HL-60 (cell line): ENCODE measurements at regions not wholly inside any gene's neighbourhood (a gene's known extent, or its start where the extent isn't known, plus 50 kb on each side); places are given as distances from the start of the nearest gene placed in this dataset.

Experiments
- DNase-seq, 2 experiments: peaks; one replicate each; pipeline ENCODE4 v3.0.0-alpha.2; 2010 to 2020; ENCODE audit warnings: low read depth in 1 of 2, low spot score in 1 of 2
- H3K27ac ChIP-seq: fragments of 250-450 bp; sonication (Bioruptor Pico); replicated peaks from 2 replicates; pipeline ENCODE4 v1.5.1; 2020; ENCODE audit warnings: mild to moderate bottlenecking, moderate library complexity
- H3K27me3 ChIP-seq: fragments of 250-450 bp; sonication (Bioruptor Pico); 2 replicates; pipeline ENCODE4 v1.5.1; 2021; ENCODE audit warnings: mild to moderate bottlenecking, moderate library complexity; ENCODE audit not compliant: insufficient read depth, poor library complexity, severe bottlenecking
- H3K4me3 ChIP-seq: replicated peaks from 2 replicates; pipeline ENCODE4 v1.5.1; 2011; ENCODE audit warnings: mild to moderate bottlenecking, control low read depth, low read length; ENCODE audit not compliant: insufficient read depth
- GABPA ChIP-seq: IDR thresholded peaks from 2 replicates; pipeline ENCODE4 v1.6.1; 2012; ENCODE audit warnings: low read depth
- POLR2AphosphoS5 ChIP-seq: IDR thresholded peaks from 2 replicates; pipeline ENCODE4 v1.6.1; 2012; ENCODE audit warnings: low read depth
- SPI1 ChIP-seq: IDR thresholded peaks from 2 replicates; pipeline ENCODE4 v1.6.1; 2012; ENCODE audit warnings: low read depth, mild to moderate bottlenecking, borderline replicate concordance
- TF ChIP-seq, protein P1 (sequence below): IDR thresholded peaks from 2 replicates; pipeline ENCODE4 v1.6.1; 2012; ENCODE audit warnings: low read depth; ENCODE audit not compliant: insufficient replicate concordance
- TF ChIP-seq, protein P2 (sequence below): IDR thresholded peaks from one replicate; pipeline ENCODE4 v1.5.1; 2011; ENCODE audit warnings: low read length, control low read depth, inconsistent platforms; ENCODE audit not compliant: insufficient read depth

DNA sequence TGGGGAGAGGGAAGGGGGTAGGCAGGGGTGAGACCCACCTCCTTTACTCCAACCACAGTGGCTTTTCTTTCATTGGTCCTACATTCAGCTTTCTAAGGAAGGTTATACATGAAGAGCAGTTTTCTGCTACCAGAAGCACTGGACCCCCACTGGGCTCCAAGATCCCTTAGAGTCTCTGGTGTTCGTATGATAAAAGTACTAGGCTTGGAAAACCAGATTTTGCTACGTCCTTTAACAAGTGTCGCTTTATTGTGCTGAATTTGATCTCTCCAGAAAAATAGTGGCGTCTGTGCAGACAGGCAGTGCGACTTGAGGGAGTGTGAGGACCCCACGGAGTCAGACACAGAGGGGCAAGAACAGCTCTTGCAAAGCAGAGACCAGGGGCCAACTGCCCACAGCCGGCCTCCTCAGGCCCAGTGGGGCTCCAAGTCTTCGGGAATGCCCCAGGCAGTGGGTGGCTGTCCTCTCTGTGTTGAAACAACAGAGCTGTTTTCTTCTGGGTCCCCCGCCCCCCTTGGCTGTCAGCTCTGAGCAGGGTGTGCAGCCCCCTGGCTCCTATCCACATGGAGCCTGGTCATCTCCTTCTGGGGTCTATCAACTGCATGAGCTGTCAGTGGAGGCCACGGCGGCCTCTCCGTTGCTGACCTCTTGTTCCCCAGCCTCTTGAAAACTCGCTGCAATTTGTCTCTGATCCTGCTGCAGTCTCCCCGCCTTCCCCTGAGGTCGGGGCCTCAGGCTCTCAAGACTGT is 333.2 kb downstream of the RPS24 start:
- TF ChIP-seq GABPA = no peak
- no peak for TF ChIP-seq SPI1
- TF ChIP-seq, protein P1, sequence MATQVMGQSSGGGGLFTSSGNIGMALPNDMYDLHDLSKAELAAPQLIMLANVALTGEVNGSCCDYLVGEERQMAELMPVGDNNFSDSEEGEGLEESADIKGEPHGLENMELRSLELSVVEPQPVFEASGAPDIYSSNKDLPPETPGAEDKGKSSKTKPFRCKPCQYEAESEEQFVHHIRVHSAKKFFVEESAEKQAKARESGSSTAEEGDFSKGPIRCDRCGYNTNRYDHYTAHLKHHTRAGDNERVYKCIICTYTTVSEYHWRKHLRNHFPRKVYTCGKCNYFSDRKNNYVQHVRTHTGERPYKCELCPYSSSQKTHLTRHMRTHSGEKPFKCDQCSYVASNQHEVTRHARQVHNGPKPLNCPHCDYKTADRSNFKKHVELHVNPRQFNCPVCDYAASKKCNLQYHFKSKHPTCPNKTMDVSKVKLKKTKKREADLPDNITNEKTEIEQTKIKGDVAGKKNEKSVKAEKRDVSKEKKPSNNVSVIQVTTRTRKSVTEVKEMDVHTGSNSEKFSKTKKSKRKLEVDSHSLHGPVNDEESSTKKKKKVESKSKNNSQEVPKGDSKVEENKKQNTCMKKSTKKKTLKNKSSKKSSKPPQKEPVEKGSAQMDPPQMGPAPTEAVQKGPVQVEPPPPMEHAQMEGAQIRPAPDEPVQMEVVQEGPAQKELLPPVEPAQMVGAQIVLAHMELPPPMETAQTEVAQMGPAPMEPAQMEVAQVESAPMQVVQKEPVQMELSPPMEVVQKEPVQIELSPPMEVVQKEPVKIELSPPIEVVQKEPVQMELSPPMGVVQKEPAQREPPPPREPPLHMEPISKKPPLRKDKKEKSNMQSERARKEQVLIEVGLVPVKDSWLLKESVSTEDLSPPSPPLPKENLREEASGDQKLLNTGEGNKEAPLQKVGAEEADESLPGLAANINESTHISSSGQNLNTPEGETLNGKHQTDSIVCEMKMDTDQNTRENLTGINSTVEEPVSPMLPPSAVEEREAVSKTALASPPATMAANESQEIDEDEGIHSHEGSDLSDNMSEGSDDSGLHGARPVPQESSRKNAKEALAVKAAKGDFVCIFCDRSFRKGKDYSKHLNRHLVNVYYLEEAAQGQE = no peak
- no peak for TF ChIP-seq POLR2AphosphoS5
- TF ChIP-seq, protein P2, sequence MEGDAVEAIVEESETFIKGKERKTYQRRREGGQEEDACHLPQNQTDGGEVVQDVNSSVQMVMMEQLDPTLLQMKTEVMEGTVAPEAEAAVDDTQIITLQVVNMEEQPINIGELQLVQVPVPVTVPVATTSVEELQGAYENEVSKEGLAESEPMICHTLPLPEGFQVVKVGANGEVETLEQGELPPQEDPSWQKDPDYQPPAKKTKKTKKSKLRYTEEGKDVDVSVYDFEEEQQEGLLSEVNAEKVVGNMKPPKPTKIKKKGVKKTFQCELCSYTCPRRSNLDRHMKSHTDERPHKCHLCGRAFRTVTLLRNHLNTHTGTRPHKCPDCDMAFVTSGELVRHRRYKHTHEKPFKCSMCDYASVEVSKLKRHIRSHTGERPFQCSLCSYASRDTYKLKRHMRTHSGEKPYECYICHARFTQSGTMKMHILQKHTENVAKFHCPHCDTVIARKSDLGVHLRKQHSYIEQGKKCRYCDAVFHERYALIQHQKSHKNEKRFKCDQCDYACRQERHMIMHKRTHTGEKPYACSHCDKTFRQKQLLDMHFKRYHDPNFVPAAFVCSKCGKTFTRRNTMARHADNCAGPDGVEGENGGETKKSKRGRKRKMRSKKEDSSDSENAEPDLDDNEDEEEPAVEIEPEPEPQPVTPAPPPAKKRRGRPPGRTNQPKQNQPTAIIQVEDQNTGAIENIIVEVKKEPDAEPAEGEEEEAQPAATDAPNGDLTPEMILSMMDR = no peak
- H3K4me3 ChIP-seq = no peak overlapping the region
- DNase-seq = no peak
- no peak overlapping the region for H3K27ac ChIP-seq
- no peaks in the 10 kb centered on the region for H3K27me3 ChIP-seq

DNA sequence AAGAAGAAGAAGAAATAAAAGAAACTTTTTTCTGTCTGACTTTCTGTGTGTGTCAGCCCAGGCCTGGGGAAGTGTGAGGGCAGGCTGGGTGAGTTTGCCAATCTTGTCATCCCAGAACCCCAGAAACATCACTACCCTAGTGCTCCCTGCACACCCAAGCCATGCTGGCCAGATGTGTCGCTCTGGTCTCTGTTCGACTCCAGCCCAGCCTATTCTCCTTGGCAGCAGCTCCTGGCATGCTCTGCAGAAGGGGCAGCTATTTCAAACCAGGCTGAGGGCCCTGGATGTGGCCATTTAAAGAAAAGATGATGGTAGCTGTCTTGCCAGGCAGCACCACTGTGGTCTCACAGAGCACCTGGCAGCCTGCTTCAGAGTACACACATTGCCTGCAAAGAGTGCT is 334.1 kb downstream of the RPS24 start:
- no peak for DNase-seq
- Histone ChIP-seq H3K4me3 (no peak overlapping the region), H3K27ac (no peak overlapping the region), H3K27me3 (no peaks in the 10 kb centered on the region)
- TF ChIP-seq GABPA = no peak
- TF ChIP-seq, protein P2 = no peak

DNA sequence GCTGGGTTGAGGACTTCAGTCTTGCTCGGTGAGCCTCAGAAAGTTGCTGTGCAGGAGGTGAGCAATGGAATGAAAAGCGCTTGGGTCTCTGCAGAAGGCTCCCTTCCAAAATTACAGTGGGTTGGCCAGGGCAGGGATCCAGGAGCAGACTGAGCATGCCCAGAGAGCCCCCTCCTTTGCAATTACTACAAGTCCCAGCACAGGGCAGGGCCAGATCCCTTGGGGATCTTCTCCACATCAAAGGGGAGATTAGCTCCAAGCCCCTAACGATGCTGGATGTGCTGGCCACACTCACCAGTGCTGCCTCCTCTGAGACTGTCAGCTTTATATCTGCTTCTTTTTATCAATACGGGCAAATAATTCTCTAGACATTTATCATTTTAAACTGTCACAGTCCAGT is 337.5 kb downstream of the RPS24 start:
- Histone ChIP-seq H3K27me3 (no peaks in the 10 kb centered on the region), H3K4me3 (no peak overlapping the region), H3K27ac (no peak overlapping the region)
- DNase-seq = no peak
- TF ChIP-seq, protein P1 = no peak
- TF ChIP-seq SPI1 = no peak
- no peak for TF ChIP-seq POLR2AphosphoS5
- no peak for TF ChIP-seq GABPA
- TF ChIP-seq, protein P2 = no peak

DNA sequence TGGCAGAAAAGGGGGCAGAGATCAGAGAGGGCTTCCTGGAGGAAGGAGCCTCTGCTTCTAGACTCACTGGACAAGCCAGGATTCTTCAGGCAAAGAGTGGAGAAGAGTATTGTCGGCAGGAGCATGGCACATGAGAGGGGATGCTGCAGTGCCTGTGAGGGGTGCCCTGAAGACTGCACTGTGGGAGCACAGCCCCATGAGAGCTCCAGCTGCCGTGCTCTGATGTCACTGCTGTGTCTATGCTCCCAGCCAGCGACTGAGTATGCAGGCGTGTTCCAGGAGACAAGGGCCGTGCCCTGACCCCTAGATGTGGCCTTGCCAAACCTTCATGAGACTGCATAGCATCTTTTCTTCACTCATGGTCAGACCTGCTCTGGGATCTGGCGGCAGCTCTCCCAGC is 339.1 kb downstream of the RPS24 start:
- Histone ChIP-seq H3K27ac (no peak overlapping the region), H3K4me3 (no peak overlapping the region), H3K27me3 (no peaks in the 10 kb centered on the region)
- TF ChIP-seq, protein P1 = no peak
- TF ChIP-seq POLR2AphosphoS5 (no peak), SPI1 (no peak), GABPA (no peak)
- TF ChIP-seq, protein P2 = no peak
- no peak for DNase-seq
